ENCODE measurements at regions not wholly inside any gene's neighbourhood (a gene's known extent, or its start where the extent isn't known, plus 50 kb on each side); places are given as distances from the start of the nearest gene placed in this dataset.

DNA sequence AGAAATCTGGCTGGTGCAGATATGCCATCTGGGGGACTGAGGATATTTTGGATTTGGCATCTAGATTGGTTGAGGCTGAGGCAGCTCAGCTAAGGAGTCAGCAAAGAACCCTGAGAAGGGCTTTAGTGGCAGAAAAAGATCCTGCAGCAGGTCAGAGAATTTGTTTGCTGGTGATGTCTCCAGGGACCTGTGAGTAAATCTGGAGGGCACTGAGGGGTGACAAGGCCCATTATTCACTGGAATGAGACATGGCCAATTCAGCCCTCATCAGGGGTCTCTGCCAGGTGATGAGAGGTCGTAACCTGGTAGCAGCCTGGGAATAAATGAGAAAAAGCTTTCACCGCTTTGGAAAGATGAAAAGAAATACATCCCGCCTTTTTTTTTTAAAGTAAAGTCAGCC lies 118.3 kb upstream of the FBXL4 start:
- TF ChIP-seq, protein P1, sequence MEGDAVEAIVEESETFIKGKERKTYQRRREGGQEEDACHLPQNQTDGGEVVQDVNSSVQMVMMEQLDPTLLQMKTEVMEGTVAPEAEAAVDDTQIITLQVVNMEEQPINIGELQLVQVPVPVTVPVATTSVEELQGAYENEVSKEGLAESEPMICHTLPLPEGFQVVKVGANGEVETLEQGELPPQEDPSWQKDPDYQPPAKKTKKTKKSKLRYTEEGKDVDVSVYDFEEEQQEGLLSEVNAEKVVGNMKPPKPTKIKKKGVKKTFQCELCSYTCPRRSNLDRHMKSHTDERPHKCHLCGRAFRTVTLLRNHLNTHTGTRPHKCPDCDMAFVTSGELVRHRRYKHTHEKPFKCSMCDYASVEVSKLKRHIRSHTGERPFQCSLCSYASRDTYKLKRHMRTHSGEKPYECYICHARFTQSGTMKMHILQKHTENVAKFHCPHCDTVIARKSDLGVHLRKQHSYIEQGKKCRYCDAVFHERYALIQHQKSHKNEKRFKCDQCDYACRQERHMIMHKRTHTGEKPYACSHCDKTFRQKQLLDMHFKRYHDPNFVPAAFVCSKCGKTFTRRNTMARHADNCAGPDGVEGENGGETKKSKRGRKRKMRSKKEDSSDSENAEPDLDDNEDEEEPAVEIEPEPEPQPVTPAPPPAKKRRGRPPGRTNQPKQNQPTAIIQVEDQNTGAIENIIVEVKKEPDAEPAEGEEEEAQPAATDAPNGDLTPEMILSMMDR (IDR thresholded peaks at IDR 0.05; ENCODE audit: borderline replicate concordance, extremely low read depth, low read length, poor library complexity, severe bottlenecking), result no peak
- no peak for TF ChIP-seq EZH2 (IDR thresholded peaks at IDR 0.05; ENCODE audit: borderline replicate concordance, low read depth, low read length, severe bottlenecking)
